ENCODE measurements at regions not wholly inside any gene's neighbourhood (a gene's known extent, or its start where the extent isn't known, plus 50 kb on each side); places are given as distances from the start of the nearest gene placed in this dataset.
"Not testable (repeated sequence)": the region's sequence is repeated elsewhere in the genome, so short reads cannot be mapped to it uniquely, and the experiment has no call there.

DNA sequence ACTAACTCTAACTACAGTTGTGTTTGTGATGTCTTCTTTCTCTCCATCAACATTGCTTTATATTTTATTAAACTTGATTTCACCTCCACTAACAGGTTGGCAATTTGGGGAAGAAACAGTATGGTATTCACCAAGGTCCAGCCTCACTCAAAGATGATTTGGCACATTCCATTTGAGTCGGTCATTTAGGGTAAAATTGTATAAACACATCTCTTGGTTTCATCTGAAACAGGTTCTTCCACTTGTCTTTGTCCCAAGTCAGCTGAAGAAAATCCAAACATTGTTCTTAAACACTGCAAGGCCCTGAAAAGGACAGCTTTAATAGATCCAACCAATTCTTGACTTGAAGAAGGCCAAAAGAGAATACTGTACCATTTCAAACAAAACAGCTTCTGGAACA is 104.9 kb upstream of the NT5E start:
- no peak for DNase-seq
- H3K27me3 ChIP-seq (replicated peaks in 2 of 5; ENCODE audit: control insufficient read depth in 4 of 5, insufficient read depth in 5 of 5, low read length in 4 of 5) = peaks cover 0 to 8% (median 2%) of the 10 kb centered on the region in 5 experiments
- ChIA-PET CTCF (no interaction called here), POLR2A (no interaction called here)
- H3K36me3 ChIP-seq (ENCODE audit: control insufficient read depth in 4 of 4, insufficient read depth in 4 of 4, low read length in 3 of 4) = no peaks in the 10 kb centered on the region
- WGBS (ENCODE audit: insufficient coverage) = 86% methylated on average over 1 of the region's 1 CpG
- H3K4me1 ChIP-seq (ENCODE audit: control extremely low read depth in 1 of 4, control insufficient read depth in 4 of 4, insufficient read depth in 4 of 4, low read length in 3 of 4) = no peaks in the 10 kb centered on the region
- no peak overlapping the region for H3K4me3 ChIP-seq (ENCODE audit: control insufficient read depth in 1 of 7, extremely low read depth in 1 of 7, insufficient read depth in 4 of 7, low read depth in 2 of 7, low read length in 6 of 7)
- no peaks in the 10 kb centered on the region for H3K9me3 ChIP-seq (ENCODE audit: control extremely low read depth in 1 of 5, control insufficient read depth in 4 of 5, insufficient read depth in 2 of 5, low read depth in 1 of 5, low read length in 4 of 5)
- H3K27ac ChIP-seq (ENCODE audit: insufficient read depth in 1 of 2, low read depth in 1 of 2, low read length in 2 of 2, poor library complexity in 1 of 2, severe bottlenecking in 2 of 2) = no peak overlapping the region

DNA sequence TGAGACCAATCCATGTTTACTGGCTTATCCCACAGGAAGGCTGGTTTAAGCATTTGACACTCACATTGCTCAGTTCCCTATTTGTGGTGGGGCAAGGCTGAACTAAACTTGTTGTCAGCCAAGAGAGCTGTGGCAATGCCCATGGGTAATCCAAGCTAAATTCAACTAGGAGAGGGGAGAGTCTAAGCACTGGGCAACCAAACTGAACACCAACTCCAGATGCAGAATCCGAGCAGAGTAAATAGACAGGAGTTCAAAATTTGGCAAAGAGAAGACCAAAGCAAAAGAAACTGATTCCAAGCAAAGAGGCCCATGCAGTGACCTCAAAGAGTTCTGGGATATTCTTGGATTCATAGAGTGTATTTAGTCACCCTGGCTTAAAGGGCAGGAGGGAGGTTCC is 106.5 kb upstream of the NT5E start:
- no peak for DNase-seq
- no peak overlapping the region for H3K4me3 ChIP-seq (ENCODE audit: control insufficient read depth in 1 of 7, extremely low read depth in 1 of 7, insufficient read depth in 4 of 7, low read depth in 2 of 7, low read length in 6 of 7)
- H3K4me1 ChIP-seq (ENCODE audit: control extremely low read depth in 1 of 4, control insufficient read depth in 4 of 4, insufficient read depth in 4 of 4, low read length in 3 of 4) = no peaks in the 10 kb centered on the region
- 100% methylated on average over 1 of the region's 1 CpG for WGBS (ENCODE audit: insufficient coverage)
- H3K27me3 ChIP-seq (replicated peaks in 2 of 5; ENCODE audit: control insufficient read depth in 4 of 5, insufficient read depth in 5 of 5, low read length in 4 of 5) = peaks cover 0 to 8% (median 2%) of the 10 kb centered on the region in 5 experiments
- no peak overlapping the region for H3K27ac ChIP-seq (ENCODE audit: insufficient read depth in 1 of 2, low read depth in 1 of 2, low read length in 2 of 2, poor library complexity in 1 of 2, severe bottlenecking in 2 of 2)
- CTCF ChIA-PET = interaction anchor here (1.3 kb wide), 1 partner anchor 12 kb away, joined by 3 read pairs; no protein-coding TSS in a partner anchor
- POLR2A ChIA-PET = no interaction called here
- H3K36me3 ChIP-seq (ENCODE audit: control insufficient read depth in 4 of 4, insufficient read depth in 4 of 4, low read length in 3 of 4) = no peaks in the 10 kb centered on the region
- H3K9me3 ChIP-seq (ENCODE audit: control extremely low read depth in 1 of 5, control insufficient read depth in 4 of 5, insufficient read depth in 2 of 5, low read depth in 1 of 5, low read length in 4 of 5) = no peaks in the 10 kb centered on the region

DNA sequence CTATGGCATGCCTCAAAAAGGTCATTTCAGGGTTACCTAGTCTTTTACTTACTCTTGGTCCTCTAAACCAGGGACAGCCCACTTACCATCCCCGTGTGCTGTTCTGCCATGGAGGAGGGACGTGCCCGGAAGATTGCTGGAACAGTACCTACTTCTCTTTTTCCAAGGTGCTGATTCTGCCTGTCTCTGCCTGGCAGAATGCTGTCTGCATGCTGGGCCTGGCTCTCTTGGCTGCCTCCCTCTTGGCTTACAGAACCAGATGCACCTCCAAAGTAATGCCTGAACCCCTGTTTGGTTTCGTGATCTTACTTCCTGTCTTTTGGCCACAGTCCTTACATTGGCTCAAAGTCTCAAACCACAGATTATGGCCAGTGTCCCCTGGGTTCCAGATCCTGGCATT is 120.7 kb upstream of the NT5E start:
- no peaks in the 10 kb centered on the region for H3K36me3 ChIP-seq (ENCODE audit: control insufficient read depth in 4 of 4, insufficient read depth in 4 of 4, low read length in 3 of 4)
- 67% methylated on average over 4 of the region's 4 CpGs for WGBS (ENCODE audit: insufficient coverage)
- no peak overlapping the region for H3K4me3 ChIP-seq (ENCODE audit: control insufficient read depth in 1 of 7, extremely low read depth in 1 of 7, insufficient read depth in 4 of 7, low read depth in 2 of 7, low read length in 6 of 7)
- CTCF ChIA-PET = interaction anchor here (1.4 kb wide), 1 partner anchor 30 kb away, joined by 3 read pairs; no protein-coding TSS in a partner anchor
- H3K9me3 ChIP-seq (ENCODE audit: control extremely low read depth in 1 of 5, control insufficient read depth in 4 of 5, insufficient read depth in 2 of 5, low read depth in 1 of 5, low read length in 4 of 5) = no peaks in the 10 kb centered on the region
- DNase-seq = no peak
- peaks cover 2 to 6% (median 3%) of the 10 kb centered on the region in 5 experiments for H3K27me3 ChIP-seq (replicated peaks in 2 of 5; ENCODE audit: control insufficient read depth in 4 of 5, insufficient read depth in 5 of 5, low read length in 4 of 5)
- no peaks in the 10 kb centered on the region for H3K4me1 ChIP-seq (ENCODE audit: control extremely low read depth in 1 of 4, control insufficient read depth in 4 of 4, insufficient read depth in 4 of 4, low read length in 3 of 4)
- POLR2A ChIA-PET = no interaction called here
- no peak overlapping the region for H3K27ac ChIP-seq (ENCODE audit: insufficient read depth in 1 of 2, low read depth in 1 of 2, low read length in 2 of 2, poor library complexity in 1 of 2, severe bottlenecking in 2 of 2)

DNA sequence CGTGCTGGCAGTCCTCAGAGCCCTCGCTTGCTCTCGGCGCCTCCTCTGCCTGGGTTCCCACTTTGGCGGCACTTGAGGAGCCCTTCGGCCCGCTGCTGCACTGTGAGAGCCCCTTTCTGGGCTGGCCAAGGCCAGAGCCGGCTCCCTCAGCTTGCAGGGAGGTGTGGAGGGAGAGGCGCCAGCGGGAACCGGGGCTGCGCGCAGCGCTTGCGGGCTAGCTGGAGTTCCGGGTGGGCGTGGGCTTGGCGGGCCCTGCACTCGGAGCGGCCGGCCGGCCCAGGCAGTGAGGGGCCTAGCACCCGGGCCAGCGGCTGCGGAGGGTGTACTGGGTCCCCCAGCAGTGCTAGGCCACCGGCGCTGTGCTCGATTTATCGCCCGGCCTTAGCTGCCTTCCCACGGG is 124.1 kb upstream of the NT5E start:
- no CpG with 5 or more reads among the region's 31 CpGs for WGBS (ENCODE audit: insufficient coverage)
- POLR2A ChIA-PET = not testable (repeated sequence)

DNA sequence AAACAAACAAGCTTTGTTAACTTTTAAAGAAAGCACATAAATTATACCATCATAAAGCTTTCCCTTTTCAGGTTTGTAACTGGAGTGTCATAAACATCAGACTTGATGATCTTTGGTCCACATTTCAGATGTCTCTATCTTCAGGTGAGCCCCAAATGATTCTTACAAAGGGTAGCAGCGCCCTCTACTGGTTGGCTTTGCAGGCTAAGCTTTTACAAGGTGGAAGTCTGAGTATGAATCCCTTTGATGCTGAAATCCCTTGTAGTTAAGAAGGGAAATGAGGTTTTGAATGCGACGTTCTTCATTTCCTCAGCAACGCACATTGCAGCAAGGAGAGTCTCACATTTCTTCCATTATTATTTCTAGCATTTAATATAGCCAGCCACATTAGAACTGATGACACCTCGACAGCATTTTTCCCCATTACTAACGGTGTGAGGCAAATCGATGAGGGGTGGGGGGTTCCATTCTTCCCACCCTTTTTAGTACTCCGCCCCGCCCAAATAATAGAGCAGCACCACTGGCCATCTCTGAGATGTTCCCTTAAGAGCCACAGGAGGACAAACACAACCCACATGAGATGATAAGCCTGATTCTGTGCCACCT is 126.3 kb upstream of the NT5E start:
- Histone ChIP-seq H3K36me3 (ENCODE audit: control insufficient read depth in 4 of 4, insufficient read depth in 4 of 4, low read length in 3 of 4) (no peaks in the 10 kb centered on the region), H3K4me3 (ENCODE audit: control insufficient read depth in 1 of 7, extremely low read depth in 1 of 7, insufficient read depth in 4 of 7, low read depth in 2 of 7, low read length in 6 of 7) (no peak overlapping the region), H3K4me1 (ENCODE audit: control extremely low read depth in 1 of 4, control insufficient read depth in 4 of 4, insufficient read depth in 4 of 4, low read length in 3 of 4) (no peaks in the 10 kb centered on the region), H3K27ac (ENCODE audit: insufficient read depth in 1 of 2, low read depth in 1 of 2, low read length in 2 of 2, poor library complexity in 1 of 2, severe bottlenecking in 2 of 2) (no peak overlapping the region), H3K27me3 (replicated peaks in 2 of 5; ENCODE audit: control insufficient read depth in 4 of 5, insufficient read depth in 5 of 5, low read length in 4 of 5) (peaks cover 0 to 2% (median 0%) of the 10 kb centered on the region in 5 experiments), H3K9me3 (ENCODE audit: control extremely low read depth in 1 of 5, control insufficient read depth in 4 of 5, insufficient read depth in 2 of 5, low read depth in 1 of 5, low read length in 4 of 5) (no peaks in the 10 kb centered on the region)
- WGBS (ENCODE audit: insufficient coverage) = no CpG with 5 or more reads among the region's 9 CpGs
- peak; percentile 63 to 77 (median 75) for DNase-seq
- POLR2A ChIA-PET = no interaction called here
- CTCF ChIA-PET = interaction anchor here (1.2 to 1.9 kb wide), 3 partner anchors 9 to 1708 kb away, joined by 3 to 7 read pairs (median 4); no protein-coding TSS in a partner anchor

More for the DNA sequence above, 124.1 kb upstream of the NT5E start:
- CTCF ChIA-PET; H3K27ac ChIP-seq (ENCODE audit: insufficient read depth in 1 of 2, low read depth in 1 of 2, low read length in 2 of 2, poor library complexity in 1 of 2, severe bottlenecking in 2 of 2); H3K27me3 ChIP-seq (replicated peaks in 2 of 5; ENCODE audit: control insufficient read depth in 4 of 5, insufficient read depth in 5 of 5, low read length in 4 of 5); DNase-seq; H3K36me3 ChIP-seq (ENCODE audit: control insufficient read depth in 4 of 4, insufficient read depth in 4 of 4, low read length in 3 of 4); H3K4me3 ChIP-seq (ENCODE audit: control insufficient read depth in 1 of 7, extremely low read depth in 1 of 7, insufficient read depth in 4 of 7, low read depth in 2 of 7, low read length in 6 of 7); H3K9me3 ChIP-seq (ENCODE audit: control extremely low read depth in 1 of 5, control insufficient read depth in 4 of 5, insufficient read depth in 2 of 5, low read depth in 1 of 5, low read length in 4 of 5); H3K4me1 ChIP-seq (ENCODE audit: control extremely low read depth in 1 of 4, control insufficient read depth in 4 of 4, insufficient read depth in 4 of 4, low read length in 3 of 4): not testable (repeated sequence)

DNA sequence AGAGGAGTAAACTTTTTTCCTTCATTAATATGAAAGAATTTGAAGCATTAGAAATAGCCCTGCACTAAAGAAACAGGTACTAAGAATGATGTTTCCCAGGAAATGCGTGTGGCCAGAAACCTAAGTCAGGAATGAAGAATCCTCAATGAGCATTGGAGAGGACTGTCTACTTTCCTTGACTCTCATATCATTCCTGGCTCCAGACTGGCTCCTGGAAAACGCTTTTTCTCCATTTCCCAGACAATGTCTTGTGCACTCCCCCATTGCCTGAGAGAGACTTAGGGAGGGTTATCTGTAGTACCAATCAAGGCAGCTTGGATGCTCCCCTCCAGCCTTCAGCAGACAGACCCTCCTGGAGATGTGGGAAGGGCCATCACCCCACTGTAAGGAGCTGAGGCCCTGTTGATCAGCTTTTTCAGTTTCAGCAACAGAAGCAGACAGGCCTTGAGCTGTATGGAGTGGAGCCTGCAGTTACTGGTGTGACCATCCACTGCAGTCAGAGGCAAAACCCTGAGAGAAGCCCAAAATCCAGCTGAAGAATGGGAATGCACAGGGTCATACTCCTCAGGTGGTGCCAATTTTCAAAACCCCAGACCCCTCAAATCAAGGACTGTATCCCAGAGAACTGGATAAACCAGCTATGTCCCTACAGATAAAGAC is 127.3 kb upstream of the NT5E start:
- Histone ChIP-seq H3K4me1 (ENCODE audit: control extremely low read depth in 1 of 4, control insufficient read depth in 4 of 4, insufficient read depth in 4 of 4, low read length in 3 of 4) (no peaks in the 10 kb centered on the region), H3K36me3 (ENCODE audit: control insufficient read depth in 4 of 4, insufficient read depth in 4 of 4, low read length in 3 of 4) (no peaks in the 10 kb centered on the region), H3K27me3 (replicated peaks in 2 of 5; ENCODE audit: control insufficient read depth in 4 of 5, insufficient read depth in 5 of 5, low read length in 4 of 5) (peaks cover 0 to 2% (median 0%) of the 10 kb centered on the region in 5 experiments), H3K4me3 (ENCODE audit: control insufficient read depth in 1 of 7, extremely low read depth in 1 of 7, insufficient read depth in 4 of 7, low read depth in 2 of 7, low read length in 6 of 7) (no peak overlapping the region), H3K9me3 (ENCODE audit: control extremely low read depth in 1 of 5, control insufficient read depth in 4 of 5, insufficient read depth in 2 of 5, low read depth in 1 of 5, low read length in 4 of 5) (peaks cover 0 to 8% (median 4%) of the 10 kb centered on the region in 5 experiments), H3K27ac (ENCODE audit: insufficient read depth in 1 of 2, low read depth in 1 of 2, low read length in 2 of 2, poor library complexity in 1 of 2, severe bottlenecking in 2 of 2) (no peak overlapping the region)
- POLR2A ChIA-PET = no interaction called here
- CTCF ChIA-PET = interaction anchor here (1.2 to 1.9 kb wide), 4 partner anchors 10 to 1707 kb away, joined by 3 to 7 read pairs (median 4); no protein-coding TSS in a partner anchor
- WGBS (ENCODE audit: insufficient coverage) = 50% methylated on average over 2 of the region's 2 CpGs
- no peak for DNase-seq

DNA sequence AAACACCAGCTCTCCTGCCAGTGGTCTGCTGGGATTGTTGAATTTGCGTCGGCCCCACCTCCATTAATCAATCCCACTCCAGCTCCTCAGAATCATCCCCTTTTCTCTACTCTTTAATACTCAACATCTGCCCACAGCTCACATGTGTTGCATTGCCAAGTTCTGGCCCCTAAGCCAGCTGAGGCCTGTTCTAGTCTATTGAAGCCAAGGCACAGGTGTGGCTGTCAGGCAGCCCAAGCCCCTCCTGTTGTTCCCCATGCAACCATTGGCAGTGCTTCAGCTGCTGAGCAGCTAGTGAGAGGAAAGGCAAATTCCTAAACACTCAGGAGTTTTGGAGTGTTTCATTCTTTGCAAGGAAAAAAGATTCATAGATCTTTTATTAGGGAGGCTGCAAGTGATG is 128.0 kb upstream of the NT5E start:
- ChIA-PET CTCF (interaction anchor here (1.3 to 1.8 kb wide), 2 partner anchors 11 to 1436 kb away, joined by 3 to 4 read pairs; no protein-coding TSS in a partner anchor), POLR2A (no interaction called here)
- Histone ChIP-seq H3K27me3 (replicated peaks in 2 of 5; ENCODE audit: control insufficient read depth in 4 of 5, insufficient read depth in 5 of 5, low read length in 4 of 5) (peaks cover 0 to 2% (median 0%) of the 10 kb centered on the region in 5 experiments), H3K36me3 (ENCODE audit: control insufficient read depth in 4 of 4, insufficient read depth in 4 of 4, low read length in 3 of 4) (no peaks in the 10 kb centered on the region), H3K4me3 (ENCODE audit: control insufficient read depth in 1 of 7, extremely low read depth in 1 of 7, insufficient read depth in 4 of 7, low read depth in 2 of 7, low read length in 6 of 7) (no peak overlapping the region), H3K9me3 (ENCODE audit: control extremely low read depth in 1 of 5, control insufficient read depth in 4 of 5, insufficient read depth in 2 of 5, low read depth in 1 of 5, low read length in 4 of 5) (peaks cover 0 to 8% (median 4%) of the 10 kb centered on the region in 5 experiments), H3K4me1 (ENCODE audit: control extremely low read depth in 1 of 4, control insufficient read depth in 4 of 4, insufficient read depth in 4 of 4, low read length in 3 of 4) (no peaks in the 10 kb centered on the region), H3K27ac (ENCODE audit: insufficient read depth in 1 of 2, low read depth in 1 of 2, low read length in 2 of 2, poor library complexity in 1 of 2, severe bottlenecking in 2 of 2) (no peak overlapping the region)
- WGBS (ENCODE audit: insufficient coverage) = no CpG with 5 or more reads among the region's 2 CpGs
- DNase-seq = no peak

Measured in common myeloid progenitor, CD34-positive (primary cell).